WERI-Rb-1 (cell line): ENCODE measurements at regions not wholly inside any gene's neighbourhood (a gene's known extent, or its start where the extent isn't known, plus 50 kb on each side); places are given as distances from the start of the nearest gene placed in this dataset.

Experiments used
- DNase-seq: peaks from one replicate; pipeline ENCODE4 v3.0.0-alpha.2; 2020
- H3K27ac ChIP-seq: fragments of 250-450 bp; sonication (Bioruptor Pico); 2 replicates; pipeline ENCODE4 v1.5.1; 2020; ENCODE audit warnings: mild to moderate bottlenecking, moderate library complexity
- H3K27me3 ChIP-seq: fragments of 250-450 bp; sonication (Bioruptor Pico); 2 replicates; pipeline ENCODE4 v1.5.1; 2021; ENCODE audit warnings: mild to moderate bottlenecking, low read depth, moderate library complexity; ENCODE audit not compliant: insufficient read depth, severe bottlenecking
- H3K36me3 ChIP-seq: fragments of 250-450 bp; sonication (Bioruptor Pico); 2 replicates; pipeline ENCODE4 v1.5.1; 2020; ENCODE audit warnings: mild to moderate bottlenecking, moderate library complexity
- H3K4me3 ChIP-seq: 2 replicates; pipeline ENCODE4 v1.5.1; 2011; ENCODE audit warnings: low read depth, mild to moderate bottlenecking, control low read depth, low read length
- H3K9me3 ChIP-seq: fragments of 250-450 bp; sonication (Bioruptor Pico); 2 replicates; pipeline ENCODE4 v1.5.1; 2021; ENCODE audit warnings: mild to moderate bottlenecking, moderate library complexity; ENCODE audit not compliant: severe bottlenecking
- CTCF ChIP-seq: IDR thresholded peaks from 2 replicates; pipeline ENCODE4 v1.5.1; 2011; ENCODE audit warnings: low read depth, mild to moderate bottlenecking, control low read depth, inconsistent platforms, low read length

- H3K27ac ChIP-seq, result no peak overlapping the region
- DNase-seq, result no peak
- H3K4me3 ChIP-seq, result no peak overlapping the region
- no peaks in the 10 kb centered on the region for H3K27me3 ChIP-seq
- no peaks in the 10 kb centered on the region for H3K36me3 ChIP-seq
- no peaks in the 10 kb centered on the region for H3K9me3 ChIP-seq
- TF ChIP-seq CTCF, result no peak
Observed at GRCh38 chr3:127088511-127089351, 104.2 kb upstream of the PRR23E start.

GRCh38 chr3:127089486-127090145 is 103.3 kb upstream of the PRR23E start:
- no peak overlapping the region for H3K4me3 ChIP-seq
- H3K27me3 ChIP-seq, result no peaks in the 10 kb centered on the region
- TF ChIP-seq CTCF, result no peak
- no peak overlapping the region for H3K27ac ChIP-seq
- H3K36me3 ChIP-seq, result no peaks in the 10 kb centered on the region
- DNase-seq, result no peak
- no peaks in the 10 kb centered on the region for H3K9me3 ChIP-seq

- TF ChIP-seq CTCF, result no peak
- Histone ChIP-seq H3K27me3 (no peaks in the 10 kb centered on the region), H3K9me3 (peaks cover 5% of the 10 kb centered on the region), H3K36me3 (no peaks in the 10 kb centered on the region), H3K27ac (no peak overlapping the region), H3K4me3 (no peak overlapping the region)
- no peak for DNase-seq
Observed at GRCh38 chr3:127090218-127091160, 102.4 kb upstream of the PRR23E start.

GRCh38 chr3:127091376-127091775 is 101.6 kb upstream of the PRR23E start:
- H3K27ac ChIP-seq, result peak overlapping the region; percentile 8; the same call in 1 of the 2 replicates
- H3K27me3 ChIP-seq, result no peaks in the 10 kb centered on the region
- DNase-seq, result peak; percentile 24
- H3K36me3 ChIP-seq, result no peaks in the 10 kb centered on the region
- H3K4me3 ChIP-seq, result no peak overlapping the region
- TF ChIP-seq CTCF, result no peak
- H3K9me3 ChIP-seq, result peaks cover 10% of the 10 kb centered on the region

- H3K4me3 ChIP-seq, result no peak overlapping the region
- H3K27ac ChIP-seq, result no peak overlapping the region
- no peak for TF ChIP-seq CTCF
- H3K27me3 ChIP-seq, result no peaks in the 10 kb centered on the region
- no peaks in the 10 kb centered on the region for H3K36me3 ChIP-seq
- peaks cover 10% of the 10 kb centered on the region for H3K9me3 ChIP-seq
- no peak for DNase-seq
Observed at GRCh38 chr3:127092368-127092767, 100.6 kb upstream of the PRR23E start.
